Caco-2 (cell line): ENCODE measurements at regions not wholly inside any gene's neighbourhood (a gene's known extent, or its start where the extent isn't known, plus 50 kb on each side); places are given as distances from the start of the nearest gene placed in this dataset.

Experiments
- BruUV-seq: library from RNA; stranded (reverse); fragments of 400-500 nt; replicated peaks from 2 replicates; lab custom pipeline; 2021; lab: Mats Ljungman, UMichigan
- CTCF ChIA-PET: fragments of 300-600 bp; sonication (Branson Sonifier 250); formaldehyde crosslinking; loops from one replicate; lab custom pipeline; 2022; ENCODE audit warnings: antibody characterized with exemption; lab: Charles Lee
- POLR2A ChIA-PET: fragments of 300-600 bp; sonication (Branson Sonifier 250); formaldehyde crosslinking; loops from one replicate; lab custom pipeline; 2022; ENCODE audit warnings: antibody characterized with exemption; lab: Charles Lee
- DNase-seq, 2 experiments: peaks; one replicate each; pipeline versions ENCODE4 v3.0.0 to v3.0.0-alpha.2; 2020 to 2022
- H3K27me3 ChIP-seq: replicated peaks from 2 replicates; pipeline ENCODE4 v1.6.0; 2011; ENCODE audit warnings: low read length; ENCODE audit not compliant: control insufficient read depth, insufficient read depth
- H3K36me3 ChIP-seq: 2 replicates; pipeline ENCODE4 v1.5.1; 2011; ENCODE audit warnings: low read length; ENCODE audit not compliant: control insufficient read depth, insufficient read depth
- H3K4me1 ChIP-seq: fragments of 250-450 bp; sonication (Bioruptor Pico); 2 replicates; pipeline ENCODE4 v1.5.1; 2020; ENCODE audit warnings: mild to moderate bottlenecking
- H3K4me3 ChIP-seq: 2 replicates; pipeline ENCODE4 v1.5.1; 2011; ENCODE audit warnings: low read depth, mild to moderate bottlenecking, control low read depth, low read length
- H3K9me3 ChIP-seq: fragments of 250-450 bp; sonication (Bioruptor Pico); 2 replicates; pipeline ENCODE4 v1.5.1; 2020; ENCODE audit warnings: mild to moderate bottlenecking, moderate library complexity
- H3K27ac Mint-ChIP-seq: one replicate; pipeline ENCODE4 v1.8.0; 2022; ENCODE audit warnings: mixed read lengths; ENCODE audit not compliant: unreplicated experiment
- H3K27me3 Mint-ChIP-seq: one replicate; pipeline ENCODE4 v1.8.0; 2022; ENCODE audit warnings: mixed read lengths; ENCODE audit not compliant: insufficient read depth, unreplicated experiment
- H3K36me3 Mint-ChIP-seq: one replicate; pipeline ENCODE4 v1.8.0; 2022; ENCODE audit warnings: mild to moderate bottlenecking, mixed read lengths; ENCODE audit not compliant: insufficient read depth, unreplicated experiment
- H3K4me1 Mint-ChIP-seq: one replicate; pipeline ENCODE4 v1.8.0; 2022; ENCODE audit warnings: low read depth, mixed read lengths; ENCODE audit not compliant: unreplicated experiment
- H3K4me3 Mint-ChIP-seq: one replicate; pipeline ENCODE4 v1.8.0; 2022; ENCODE audit warnings: mild to moderate bottlenecking, moderate library complexity, mixed read lengths; ENCODE audit not compliant: unreplicated experiment
- H3K9me3 Mint-ChIP-seq: one replicate; pipeline ENCODE4 v1.8.0; 2022; ENCODE audit warnings: mixed read lengths; ENCODE audit not compliant: unreplicated experiment
- intact Hi-C: fragments of 100-400 bp; cut with micrococcal nuclease; formaldehyde crosslinking; loops from one replicate; pipeline ENCODE4 v1.10.0; 2022; ENCODE audit not compliant: unreplicated experiment
- TF ChIP-seq, protein P1 (sequence below), 2 experiments: fragments of 200-600 bp in 1 of 2; IDR thresholded peaks; 1 replicate in 1 of 2; 2 replicates in 1 of 2; pipeline versions ENCODE4 v1.5.1 to v1.8.0; 2011 to 2022; ENCODE audit warnings: antibody characterized with exemption in 1 of 2, control low read depth in 1 of 2, inconsistent platforms in 1 of 2, low read depth in 1 of 2, low read length in 1 of 2, mild to moderate bottlenecking in 1 of 2, moderate library complexity in 1 of 2; ENCODE audit not compliant: insufficient read depth in 1 of 2, severe bottlenecking in 1 of 2, unreplicated experiment in 1 of 2

DNA sequence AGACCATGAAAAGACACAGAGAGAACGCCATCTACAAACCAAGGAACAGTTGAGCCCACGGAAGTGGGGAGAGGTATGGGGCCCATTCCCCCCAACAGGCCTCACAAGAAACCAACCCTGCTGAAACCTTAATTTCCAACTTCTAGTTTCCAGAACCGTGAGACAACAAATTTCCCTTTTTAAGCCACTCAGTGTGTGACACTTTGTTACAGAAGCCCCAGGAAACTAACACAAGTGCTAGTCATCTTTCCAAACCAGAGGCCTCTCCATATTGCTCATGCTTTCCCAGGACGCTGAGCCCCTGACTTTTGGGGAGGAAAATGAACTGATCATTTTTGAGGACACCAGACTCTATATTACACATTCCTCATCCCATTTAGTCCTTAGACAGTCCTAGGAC is 186.8 kb downstream of the NUFIP1 start:
- Mint-ChIP-seq H3K4me1 (no peaks in the 10 kb centered on the region), H3K27ac (no peak overlapping the region), H3K4me3 (no peak overlapping the region), H3K9me3 (no peaks in the 10 kb centered on the region), H3K36me3 (no peaks in the 10 kb centered on the region), H3K27me3 (no peaks in the 10 kb centered on the region)
- BruUV-seq: no TSS peak
- H3K4me3 ChIP-seq: no peak overlapping the region
- DNase-seq: no peak
- ChIA-PET CTCF (no interaction called here), POLR2A (no interaction called here)
- TF ChIP-seq, protein P1, sequence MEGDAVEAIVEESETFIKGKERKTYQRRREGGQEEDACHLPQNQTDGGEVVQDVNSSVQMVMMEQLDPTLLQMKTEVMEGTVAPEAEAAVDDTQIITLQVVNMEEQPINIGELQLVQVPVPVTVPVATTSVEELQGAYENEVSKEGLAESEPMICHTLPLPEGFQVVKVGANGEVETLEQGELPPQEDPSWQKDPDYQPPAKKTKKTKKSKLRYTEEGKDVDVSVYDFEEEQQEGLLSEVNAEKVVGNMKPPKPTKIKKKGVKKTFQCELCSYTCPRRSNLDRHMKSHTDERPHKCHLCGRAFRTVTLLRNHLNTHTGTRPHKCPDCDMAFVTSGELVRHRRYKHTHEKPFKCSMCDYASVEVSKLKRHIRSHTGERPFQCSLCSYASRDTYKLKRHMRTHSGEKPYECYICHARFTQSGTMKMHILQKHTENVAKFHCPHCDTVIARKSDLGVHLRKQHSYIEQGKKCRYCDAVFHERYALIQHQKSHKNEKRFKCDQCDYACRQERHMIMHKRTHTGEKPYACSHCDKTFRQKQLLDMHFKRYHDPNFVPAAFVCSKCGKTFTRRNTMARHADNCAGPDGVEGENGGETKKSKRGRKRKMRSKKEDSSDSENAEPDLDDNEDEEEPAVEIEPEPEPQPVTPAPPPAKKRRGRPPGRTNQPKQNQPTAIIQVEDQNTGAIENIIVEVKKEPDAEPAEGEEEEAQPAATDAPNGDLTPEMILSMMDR (IDR thresholded peaks at IDR 0.05; ENCODE audit: insufficient read depth in 1 of 2, low read depth in 1 of 2, low read length in 1 of 2, severe bottlenecking in 1 of 2, unreplicated experiment in 1 of 2): no peak
- H3K4me1 ChIP-seq: no peaks in the 10 kb centered on the region
- no peaks in the 10 kb centered on the region for H3K27me3 ChIP-seq
- intact Hi-C loops: no loop called here
- no peaks in the 10 kb centered on the region for H3K36me3 ChIP-seq
- no peaks in the 10 kb centered on the region for H3K9me3 ChIP-seq

- no peak overlapping the region for H3K4me3 ChIP-seq
- no peak overlapping the region for H3K27ac Mint-ChIP-seq
- no peaks in the 10 kb centered on the region for H3K4me1 Mint-ChIP-seq
- H3K9me3 ChIP-seq: no peaks in the 10 kb centered on the region
- no peak overlapping the region for H3K4me3 Mint-ChIP-seq
- no peaks in the 10 kb centered on the region for H3K36me3 ChIP-seq
- ChIA-PET POLR2A (no interaction called here), CTCF (no interaction called here)
- no peaks in the 10 kb centered on the region for H3K9me3 Mint-ChIP-seq
- BruUV-seq: no TSS peak
- intact Hi-C loops: no loop called here
- H3K36me3 Mint-ChIP-seq: no peaks in the 10 kb centered on the region
- no peaks in the 10 kb centered on the region for H3K27me3 Mint-ChIP-seq
- H3K27me3 ChIP-seq: no peaks in the 10 kb centered on the region
- TF ChIP-seq, protein P1 (IDR thresholded peaks at IDR 0.05; ENCODE audit: insufficient read depth in 1 of 2, low read depth in 1 of 2, low read length in 1 of 2, severe bottlenecking in 1 of 2, unreplicated experiment in 1 of 2): no peak
- no peak for DNase-seq
- H3K4me1 ChIP-seq: no peaks in the 10 kb centered on the region
Measured at GRCh38 chr13:44801990-44802389, 187.3 kb downstream of the NUFIP1 start.

DNA sequence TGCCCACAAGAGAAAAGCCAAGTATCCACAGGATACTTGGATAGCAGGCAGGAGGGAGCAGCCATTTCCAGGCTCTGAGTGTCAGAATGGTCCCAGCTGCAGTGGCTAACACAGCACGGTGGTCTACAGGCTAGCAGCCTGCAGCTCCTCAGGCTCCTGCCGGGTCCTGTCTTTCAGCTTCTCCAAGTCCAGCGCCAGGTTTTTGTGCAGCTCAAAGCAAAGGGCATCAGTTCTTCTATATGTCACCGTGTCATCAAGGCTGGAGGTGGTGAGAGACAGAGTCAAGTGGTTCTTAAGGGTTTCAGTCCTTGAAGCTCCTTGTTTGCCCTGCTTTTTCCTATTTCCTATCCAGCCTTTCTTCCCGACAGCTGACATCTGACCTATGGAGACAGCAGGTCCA is 188.6 kb downstream of the NUFIP1 start:
- H3K4me3 Mint-ChIP-seq: no peak overlapping the region
- DNase-seq: no peak
- TF ChIP-seq, protein P1 (IDR thresholded peaks at IDR 0.05; ENCODE audit: insufficient read depth in 1 of 2, low read depth in 1 of 2, low read length in 1 of 2, severe bottlenecking in 1 of 2, unreplicated experiment in 1 of 2): no peak
- H3K36me3 Mint-ChIP-seq: no peaks in the 10 kb centered on the region
- no TSS peak for BruUV-seq
- no peaks in the 10 kb centered on the region for H3K4me1 Mint-ChIP-seq
- ChIA-PET CTCF (no interaction called here), POLR2A (no interaction called here)
- intact Hi-C loops: no loop called here
- Histone ChIP-seq H3K27me3 (no peaks in the 10 kb centered on the region), H3K4me1 (peaks cover 6% of the 10 kb centered on the region; the same call in 1 of the 2 replicates), H3K36me3 (no peaks in the 10 kb centered on the region), H3K4me3 (no peak overlapping the region), H3K9me3 (no peaks in the 10 kb centered on the region)
- H3K27ac Mint-ChIP-seq: no peak overlapping the region
- no peaks in the 10 kb centered on the region for H3K9me3 Mint-ChIP-seq
- H3K27me3 Mint-ChIP-seq: no peaks in the 10 kb centered on the region
